Sigmoid colon (tissue), 6 donors: ENCODE measurements at regions not wholly inside any gene's neighbourhood (a gene's known extent, or its start where the extent isn't known, plus 50 kb on each side); places are given as distances from the start of the nearest gene placed in this dataset.

ENCODE experiments used
- DNase-seq: peaks from one replicate; pipeline ENCODE4 v3.0.0-alpha.2; 2019
- H3K27ac ChIP-seq, 4 donors: fragments of 200-600 bp; sonication (generic); one replicate each; pipeline ENCODE4 v1.5.1; 2016 to 2019; ENCODE audit warnings: mild to moderate bottlenecking in 1 of 4
- H3K27me3 ChIP-seq, 3 donors: fragments of 200-600 bp; sonication (generic); one replicate each; pipeline ENCODE4 v1.5.1; 2019; ENCODE audit warnings: mild to moderate bottlenecking in 1 of 3
- H3K36me3 ChIP-seq, 4 donors: fragments of 200-600 bp; sonication (generic); one replicate each; pipeline ENCODE4 v1.5.1; 2016 to 2019
- H3K4me1 ChIP-seq, 4 donors: fragments of 200-600 bp; sonication (generic); one replicate each; pipeline ENCODE4 v1.5.1; 2017 to 2019
- H3K4me3 ChIP-seq, 4 donors: fragments of 200-600 bp; sonication (generic); one replicate each; pipeline ENCODE4 v1.5.1; 2017 to 2019; ENCODE audit warnings: mild to moderate bottlenecking in 2 of 4, moderate library complexity in 1 of 4
- H3K9me3 ChIP-seq, 4 donors: fragments of 200-600 bp in 3 of 4; sonication (generic) in 3 of 4; one replicate each; pipeline versions ENCODE4 v1.5.1 to v1.6.1; 2013 to 2019
- CTCF ChIP-seq, 4 experiments: fragments of 450-650 bp in 3 of 4; fragments of 200-600 bp in 1 of 4; IDR thresholded peaks; one replicate each; pipeline ENCODE4 v1.5.1; 2016 to 2019; ENCODE audit warnings: antibody characterized with exemption in 4 of 4, mild to moderate bottlenecking in 3 of 4, moderate library complexity in 2 of 4
- EP300 ChIP-seq, 4 donors: sonication (generic); formaldehyde crosslinking; IDR thresholded peaks; one replicate each; pipeline ENCODE4 v1.6.1; 2017; ENCODE audit warnings: antibody characterized with exemption in 4 of 4
- POLR2A ChIP-seq, 2 donors: fragments of 450-650 bp; IDR thresholded peaks; one replicate each; pipeline ENCODE4 v1.6.1; 2016; ENCODE audit warnings: antibody characterized with exemption in 2 of 2, mild to moderate bottlenecking in 2 of 2, moderate library complexity in 2 of 2
- POLR2AphosphoS5 ChIP-seq, 4 donors: sonication (generic); formaldehyde crosslinking; IDR thresholded peaks; one replicate each; pipeline ENCODE4 v1.6.1; 2017; ENCODE audit warnings: antibody characterized with exemption in 4 of 4
- WGBS, 2 donors: extraction: QIAGEN DNeasy Blood & Tissue Kit; methylation state at CpG; one replicate each; pipeline ENCODE4 v1.1.7; 2013; 5-methylcytosine and 5-hydroxymethylcytosine counted together
- intact Hi-C: fragments of 100-400 bp; cut with DNase I; formaldehyde crosslinking; loops from one replicate; pipeline ENCODE4 v1.15.1; 2023
- donor health status: healthy with polysubstance abuse.
- donor health status: healthy.

- no peaks in the 10 kb centered on the region for H3K27me3 ChIP-seq
- H3K36me3 ChIP-seq, result no peaks in the 10 kb centered on the region
- H3K4me3 ChIP-seq, result no peak overlapping the region
- intact Hi-C loops, result no loop called here
- no peaks in the 10 kb centered on the region for H3K9me3 ChIP-seq
- H3K27ac ChIP-seq, result no peak overlapping the region
- TF ChIP-seq POLR2AphosphoS5 (IDR thresholded peaks at IDR 0.05), result no peak
- TF ChIP-seq POLR2A (IDR thresholded peaks at IDR 0.05), result no peak
- DNase-seq, result no peak
- 42 to 57% methylated on average over 2 of the region's 2 CpGs for WGBS, 2 donors
- H3K4me1 ChIP-seq, result no peaks in the 10 kb centered on the region
Observed at GRCh38 chr4:108533876-108534275, 86.5 kb upstream of the RPL34 start.

- H3K4me3 ChIP-seq, result no peak overlapping the region
- DNase-seq, result no peak
- intact Hi-C loops, result no loop called here
- H3K9me3 ChIP-seq, result no peaks in the 10 kb centered on the region
- TF ChIP-seq EP300 (IDR thresholded peaks at IDR 0.05) (no peak), POLR2AphosphoS5 (IDR thresholded peaks at IDR 0.05) (no peak), CTCF (IDR thresholded peaks at IDR 0.05) (no peak), POLR2A (IDR thresholded peaks at IDR 0.05) (no peak)
- H3K4me1 ChIP-seq, result no peaks in the 10 kb centered on the region
- H3K36me3 ChIP-seq, result no peaks in the 10 kb centered on the region
- H3K27me3 ChIP-seq, result no peaks in the 10 kb centered on the region
- H3K27ac ChIP-seq, result no peak overlapping the region
- 11 to 22% methylated on average over 4 of the region's 4 CpGs for WGBS, 2 donors
Observed at GRCh38 chr4:108533245-108533844, 87.0 kb upstream of the RPL34 start.

- Histone ChIP-seq H3K9me3 (no peaks in the 10 kb centered on the region), H3K36me3 (no peaks in the 10 kb centered on the region), H3K4me3 (no peak overlapping the region), H3K27me3 (no peaks in the 10 kb centered on the region), H3K4me1 (no peaks in the 10 kb centered on the region), H3K27ac (no peak overlapping the region)
- WGBS, 2 donors, result 25 to 40% methylated on average over 2 of the region's 2 CpGs
- intact Hi-C loops, result no loop called here
- TF ChIP-seq CTCF (IDR thresholded peaks at IDR 0.05) (no peak), EP300 (IDR thresholded peaks at IDR 0.05) (no peak), POLR2AphosphoS5 (IDR thresholded peaks at IDR 0.05) (no peak), POLR2A (IDR thresholded peaks at IDR 0.05) (no peak)
- DNase-seq, result no peak
Observed at GRCh38 chr4:108532738-108533137, 87.6 kb upstream of the RPL34 start.

- Histone ChIP-seq H3K36me3 (no peaks in the 10 kb centered on the region), H3K27ac (no peak overlapping the region), H3K4me1 (no peaks in the 10 kb centered on the region), H3K27me3 (no peaks in the 10 kb centered on the region), H3K9me3 (no peaks in the 10 kb centered on the region), H3K4me3 (no peak overlapping the region)
- DNase-seq, result no peak
- no peak for TF ChIP-seq CTCF (IDR thresholded peaks at IDR 0.05)
- intact Hi-C loops, result no loop called here
- 26 to 68% methylated on average over 5 of the region's 5 CpGs for WGBS, 2 donors
Observed at GRCh38 chr4:108532187-108532586, 88.2 kb upstream of the RPL34 start.

- DNase-seq, result no peak
- H3K36me3 ChIP-seq, result no peaks in the 10 kb centered on the region
- no peak overlapping the region for H3K27ac ChIP-seq
- no peaks in the 10 kb centered on the region for H3K9me3 ChIP-seq
- intact Hi-C loops, result no loop called here
- 44 to 84% methylated on average over 2 of the region's 2 CpGs for WGBS, 2 donors
- no peak overlapping the region for H3K4me3 ChIP-seq
- H3K27me3 ChIP-seq, result no peaks in the 10 kb centered on the region
- no peak for TF ChIP-seq CTCF (IDR thresholded peaks at IDR 0.05)
- no peak for TF ChIP-seq POLR2A (IDR thresholded peaks at IDR 0.05)
- no peak for TF ChIP-seq POLR2AphosphoS5 (IDR thresholded peaks at IDR 0.05)
- no peak for TF ChIP-seq EP300 (IDR thresholded peaks at IDR 0.05)
- H3K4me1 ChIP-seq, result no peaks in the 10 kb centered on the region
Observed at GRCh38 chr4:108531461-108531860, 88.9 kb upstream of the RPL34 start.
